ENCODE measurements at regions not wholly inside any gene's neighbourhood (a gene's known extent, or its start where the extent isn't known, plus 50 kb on each side); places are given as distances from the start of the nearest gene placed in this dataset.
"Not testable (repeated sequence)": the region's sequence is repeated elsewhere in the genome, so short reads cannot be mapped to it uniquely, and the experiment has no call there.

DNA sequence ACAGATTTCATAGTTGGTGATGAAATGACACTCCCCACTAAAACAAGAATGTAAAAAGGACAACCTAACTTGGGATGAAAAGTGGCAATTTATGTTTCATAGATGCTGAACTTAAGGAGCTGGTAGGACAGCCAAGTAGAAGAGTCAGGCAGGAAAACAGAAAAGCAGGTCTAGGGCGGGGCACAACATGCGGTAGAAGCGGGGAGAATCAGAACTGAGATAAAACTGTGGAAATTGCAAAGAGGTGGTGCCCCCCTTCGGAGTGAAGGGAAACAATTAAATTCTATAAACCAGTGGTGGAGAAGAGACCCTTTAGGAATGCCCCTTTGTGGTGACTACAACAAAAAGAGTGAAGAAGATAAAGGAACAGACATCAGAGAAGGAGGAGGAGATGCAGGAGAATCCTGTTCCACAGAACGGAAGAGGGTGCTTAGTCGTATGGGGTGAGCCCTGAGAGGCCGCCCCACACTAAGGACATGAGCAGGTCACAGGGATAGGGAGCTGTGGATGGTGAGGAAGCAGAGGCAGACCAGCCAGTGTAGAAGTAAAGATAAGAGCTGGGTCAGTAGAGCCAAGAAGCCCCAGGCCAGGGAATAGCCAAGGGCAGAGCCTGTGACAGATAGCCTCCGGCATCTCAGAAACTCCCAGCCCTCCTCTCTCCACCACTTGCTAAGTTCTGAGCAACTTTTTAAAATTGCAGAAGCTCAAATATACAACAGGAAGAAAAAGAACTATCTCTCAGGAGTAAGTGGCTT lies 100.3 kb upstream of the DOCK9 start:
- DNase-seq = peak in 1 of 2 donors; percentile 10

DNA sequence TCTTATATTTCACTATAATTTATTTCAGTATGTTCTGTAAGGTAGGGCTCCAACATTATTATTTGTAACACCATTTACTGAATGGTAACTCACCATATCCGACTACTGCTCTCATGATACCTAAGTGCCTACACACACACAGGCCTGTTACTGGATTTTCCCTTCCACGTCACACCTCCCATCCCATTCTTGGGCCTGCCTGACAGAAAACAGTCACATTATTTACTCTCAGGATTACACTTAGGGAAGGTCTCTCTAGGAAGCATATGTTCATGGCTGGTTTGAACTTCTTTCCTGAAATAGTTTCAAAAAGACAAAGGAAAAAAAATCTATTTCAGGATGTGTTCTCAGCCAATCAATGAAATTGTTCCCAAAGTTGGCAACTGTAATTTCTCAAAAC lies 102.3 kb upstream of the DOCK9 start:
- DNase-seq = no peak

DNA sequence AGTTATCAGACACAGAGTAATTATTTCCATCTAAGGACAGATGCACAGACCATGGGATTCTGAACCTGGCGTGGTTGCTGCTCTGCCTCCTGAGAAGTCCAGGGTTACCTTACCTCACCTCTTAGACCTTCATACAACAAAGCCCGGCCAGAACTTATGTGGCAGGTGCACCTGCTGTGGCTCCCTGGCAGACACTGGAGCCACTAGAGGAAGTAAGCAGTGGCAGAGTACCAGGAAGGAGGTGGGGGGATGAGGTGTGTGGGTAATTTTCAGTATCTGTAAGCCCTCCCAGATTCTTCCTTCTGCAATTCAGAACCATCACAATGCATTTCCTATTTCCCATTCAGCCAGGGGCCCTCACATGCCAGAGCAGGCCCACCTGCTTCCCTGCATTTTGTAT lies 106.1 kb upstream of the DOCK9 start:
- peak in 1 of 2 donors; percentile 30 for DNase-seq

DNA sequence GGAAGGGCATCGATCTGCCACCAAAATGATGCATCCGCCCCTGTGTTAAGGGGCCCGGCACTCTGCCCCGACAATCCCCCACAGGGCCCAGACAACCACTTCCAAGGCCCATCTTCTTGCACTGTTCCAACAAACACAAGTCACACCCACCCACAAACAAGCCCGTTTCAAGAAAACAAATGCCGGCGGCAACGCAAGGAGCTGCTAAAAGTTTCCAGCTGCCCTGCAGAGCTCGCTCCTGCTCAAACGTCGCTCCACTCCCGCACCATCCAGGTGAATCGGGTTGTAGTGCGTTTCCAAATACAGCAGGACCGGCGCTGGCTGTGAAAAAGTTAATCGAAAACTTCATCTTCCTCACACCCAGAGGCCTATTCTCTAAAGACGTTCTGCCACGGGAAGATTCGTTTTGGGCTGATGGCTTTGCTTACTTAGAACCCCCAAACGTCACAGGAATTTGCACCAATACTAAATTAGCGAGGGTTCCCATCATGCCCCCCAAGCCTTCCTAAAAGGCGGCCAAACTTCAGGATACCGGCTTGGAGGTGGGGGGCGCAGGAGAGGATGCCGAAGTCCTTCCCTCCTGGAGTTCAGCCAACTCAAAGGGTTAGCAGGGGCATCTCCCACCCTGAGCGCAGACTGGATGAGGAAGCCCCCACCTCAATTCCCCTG lies 107.4 kb upstream of the DOCK9 start:
- peak; percentile 4 to 26 for DNase-seq

DNA sequence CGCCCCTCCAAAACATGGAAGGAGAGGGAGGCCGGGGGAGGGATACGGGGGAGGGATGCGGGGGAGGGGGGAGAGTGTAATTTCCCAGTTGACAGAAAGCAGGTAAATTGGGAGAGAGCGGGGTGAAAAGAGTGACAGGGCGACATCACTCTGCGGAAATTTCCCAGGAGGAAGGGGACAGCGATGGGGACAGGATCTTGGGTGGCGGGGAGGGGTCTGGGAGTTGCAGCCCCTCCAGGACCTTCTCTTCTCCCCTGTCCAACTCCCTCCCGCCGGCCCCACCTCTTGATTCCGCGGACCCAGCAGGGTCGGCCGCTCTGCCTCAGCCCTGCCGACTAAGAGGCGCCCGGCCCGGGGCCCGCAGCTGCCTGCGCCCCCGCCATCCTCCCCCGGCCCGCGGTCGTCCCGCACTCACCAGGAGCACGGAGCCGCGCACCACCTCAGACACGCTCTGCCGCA lies 108.0 kb upstream of the DOCK9 start:
- DNase-seq = peak in 1 of 2 donors; percentile 6

DNA sequence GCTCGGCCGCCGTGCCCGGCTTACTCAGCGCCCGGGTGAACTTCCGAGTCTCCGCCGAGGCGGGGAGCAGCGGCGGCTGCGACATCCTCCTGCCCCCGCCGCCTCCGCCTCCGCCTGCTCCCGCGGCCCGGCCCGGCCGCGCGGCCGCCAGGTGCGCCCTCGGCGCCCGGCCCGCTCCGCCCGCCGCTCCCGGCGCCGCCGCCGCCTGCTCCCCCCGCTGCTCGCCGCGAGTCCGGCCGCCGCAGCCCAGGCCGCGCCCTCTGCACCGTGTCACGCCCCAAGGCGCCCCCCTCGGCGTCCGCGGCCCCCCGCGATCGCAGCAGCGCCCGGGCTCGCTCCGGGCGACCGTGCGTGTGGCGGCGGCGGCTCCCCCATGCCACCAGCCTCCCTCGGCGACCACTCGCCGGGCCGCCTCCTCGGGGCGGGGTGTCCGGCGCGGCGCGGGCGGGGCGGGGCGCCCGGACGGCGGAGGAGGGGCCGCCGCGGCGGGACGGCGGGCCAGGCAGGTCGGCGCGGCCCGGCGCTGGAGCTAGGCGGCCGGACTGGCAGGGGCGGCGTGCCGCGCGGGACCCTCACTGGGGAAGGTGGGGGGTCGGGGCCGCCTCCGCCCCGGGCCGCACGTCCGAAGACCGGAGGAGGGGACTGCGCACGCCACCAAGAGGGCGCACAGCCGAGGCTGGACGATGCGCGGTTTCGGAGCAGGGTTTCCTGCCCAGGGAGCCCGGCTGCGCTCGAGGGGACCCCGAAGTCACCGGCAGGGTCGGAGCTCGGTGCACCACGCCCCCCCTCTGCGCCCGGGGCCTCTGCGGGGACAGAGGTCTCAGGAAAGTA lies 108.6 kb upstream of the DOCK9 start:
- peak; percentile 74 to 77 for DNase-seq

DNA sequence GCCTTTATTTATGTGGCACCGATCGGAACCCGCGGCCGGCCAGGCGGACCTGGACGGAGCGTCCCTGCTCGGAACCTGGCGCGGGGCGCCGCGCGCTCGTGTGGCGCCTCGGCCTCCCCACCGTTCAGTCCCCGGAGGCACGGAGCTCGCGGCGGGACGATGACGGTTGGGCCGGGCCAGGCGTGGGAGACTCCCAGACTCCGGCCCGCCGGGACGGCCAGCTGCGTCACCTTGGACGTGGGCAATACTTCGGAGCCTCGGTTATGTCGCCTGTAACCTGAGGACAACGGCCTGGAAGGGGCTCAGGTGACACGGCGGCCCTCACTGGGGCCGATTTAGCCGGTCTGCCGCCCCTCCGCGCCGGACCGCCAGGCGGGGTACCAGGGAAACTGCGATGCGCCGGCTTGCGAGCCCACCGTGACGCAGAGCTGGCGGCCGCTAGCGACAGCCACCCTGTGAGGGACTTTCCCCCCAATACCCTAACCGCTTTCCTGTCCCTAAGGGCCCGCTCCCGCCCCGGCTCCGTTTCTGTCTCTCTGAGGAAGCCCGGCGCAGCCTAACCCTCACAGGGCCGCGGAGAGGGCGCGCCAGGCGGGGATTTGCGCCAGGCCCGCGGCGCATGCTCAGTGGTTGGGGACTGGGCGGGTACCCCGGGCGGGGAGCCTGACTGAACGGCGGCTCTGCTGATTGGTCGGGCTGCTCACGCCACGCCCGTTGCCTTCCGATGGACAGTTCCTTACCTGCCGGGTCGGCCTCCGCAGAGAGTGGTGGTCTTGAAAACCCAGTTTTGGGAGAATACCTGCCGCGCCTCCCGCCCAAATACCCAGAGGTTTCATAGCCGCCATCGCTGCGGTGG lies 109.5 kb upstream of the DOCK9 start:
- peak; percentile 92 to 94 for DNase-seq

DNA sequence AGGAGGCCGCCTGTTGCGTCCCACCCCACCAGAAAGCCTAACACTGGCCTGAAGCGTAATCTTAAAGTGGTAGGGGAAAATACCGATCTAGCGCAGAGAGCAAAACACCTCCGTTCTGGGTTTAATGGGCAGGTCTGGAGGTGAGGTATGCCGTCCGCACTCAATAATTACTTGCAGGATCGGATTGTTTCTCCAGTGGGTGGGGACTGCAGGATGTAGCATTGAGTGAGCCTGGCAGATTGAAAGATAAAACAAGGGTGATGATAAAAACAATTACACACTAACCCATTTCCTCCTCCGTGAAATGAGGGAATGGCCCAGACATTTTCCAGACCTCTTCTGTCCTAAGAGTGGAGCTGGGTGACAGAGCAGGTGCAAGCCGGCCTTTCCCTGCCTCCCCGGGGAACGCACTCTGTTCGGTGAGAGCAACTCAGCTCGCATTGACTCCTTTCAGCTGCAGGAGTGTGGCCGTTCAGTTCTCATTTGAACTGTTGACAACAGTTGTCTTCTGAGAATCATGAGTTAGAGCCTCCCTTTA lies 110.2 kb upstream of the DOCK9 start:
- peak in 1 of 2 donors; percentile 16 for DNase-seq

DNA sequence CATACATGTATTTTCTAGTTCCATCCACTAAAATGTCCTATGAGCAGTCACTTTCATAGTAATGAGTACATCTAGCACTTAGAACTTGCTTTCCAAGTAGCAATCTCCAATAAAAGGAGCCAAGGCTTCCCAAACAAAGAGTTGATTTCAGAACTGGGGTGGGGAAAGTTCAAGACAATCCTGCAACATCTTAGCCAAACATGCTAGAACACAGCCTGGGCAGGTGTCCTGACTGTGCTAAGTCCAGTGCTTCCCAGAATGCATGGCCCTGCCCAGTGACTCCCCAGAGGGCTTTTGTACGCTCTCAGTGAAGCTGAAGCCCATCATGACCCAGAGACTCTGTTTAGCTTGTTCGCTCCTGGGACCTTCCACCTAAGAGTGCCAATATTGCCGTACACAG lies 106.7 kb upstream of the UBAC2 start:
- DNase-seq = no peak

DNA sequence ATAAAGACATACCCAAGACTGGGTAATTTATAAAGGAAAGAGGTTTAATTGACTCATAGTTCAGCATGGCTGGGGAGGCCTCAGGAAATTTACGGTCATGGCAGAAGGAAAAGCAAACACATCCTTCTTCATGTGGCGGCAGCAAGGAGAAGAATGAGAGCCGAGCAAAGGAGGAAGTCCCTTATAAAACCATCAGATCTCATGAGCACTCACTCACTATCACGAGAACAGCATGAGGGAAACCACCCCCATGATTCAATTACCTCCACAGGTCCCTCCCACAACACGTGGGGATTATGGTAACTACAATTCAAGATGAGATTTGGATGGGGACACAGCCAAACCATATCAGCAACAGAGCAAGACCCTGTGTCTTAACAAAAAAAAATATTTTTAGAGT lies 98.8 kb upstream of the UBAC2 start:
- not testable (repeated sequence) for DNase-seq

DNA sequence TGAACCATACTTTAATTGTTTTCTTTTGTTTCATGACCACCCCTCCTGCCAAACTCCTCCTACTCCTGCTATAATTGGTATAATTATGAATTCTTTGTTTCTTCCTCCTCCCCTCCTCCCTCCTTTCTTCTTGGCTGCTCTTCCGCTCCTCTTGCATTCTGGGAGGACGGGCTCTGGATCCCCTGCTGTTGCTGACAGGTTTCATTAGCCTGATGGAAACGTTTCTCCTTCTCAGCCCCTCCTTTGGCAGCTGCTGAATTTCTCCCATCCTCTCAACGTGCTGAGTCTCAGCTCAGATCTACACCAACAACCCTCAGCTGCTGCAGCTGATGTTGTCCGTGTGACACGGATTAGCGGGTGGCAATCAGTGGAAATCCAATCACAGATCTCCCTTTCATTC lies 97.1 kb upstream of the UBAC2 start:
- DNase-seq = no peak

DNA sequence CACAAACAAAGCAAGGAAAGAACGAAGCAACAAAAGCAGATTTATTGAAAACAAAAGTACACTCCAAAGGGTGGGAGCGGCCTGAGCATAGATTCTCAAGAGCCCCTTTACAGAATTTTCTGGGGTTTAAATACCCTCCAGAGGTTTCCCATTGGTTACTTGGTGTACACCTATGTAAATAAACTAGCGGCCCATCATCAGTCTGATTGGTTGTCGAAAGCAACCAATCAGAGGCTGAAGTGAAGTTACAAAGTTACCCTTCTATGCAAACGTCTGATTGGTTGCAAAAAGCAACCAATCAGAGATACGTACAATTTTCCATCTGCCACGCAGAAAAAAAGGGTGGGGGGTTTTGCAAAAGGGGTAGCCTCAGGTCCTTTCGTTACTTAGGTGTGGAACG lies 96.3 kb upstream of the UBAC2 start:
- no peak for DNase-seq

DNA sequence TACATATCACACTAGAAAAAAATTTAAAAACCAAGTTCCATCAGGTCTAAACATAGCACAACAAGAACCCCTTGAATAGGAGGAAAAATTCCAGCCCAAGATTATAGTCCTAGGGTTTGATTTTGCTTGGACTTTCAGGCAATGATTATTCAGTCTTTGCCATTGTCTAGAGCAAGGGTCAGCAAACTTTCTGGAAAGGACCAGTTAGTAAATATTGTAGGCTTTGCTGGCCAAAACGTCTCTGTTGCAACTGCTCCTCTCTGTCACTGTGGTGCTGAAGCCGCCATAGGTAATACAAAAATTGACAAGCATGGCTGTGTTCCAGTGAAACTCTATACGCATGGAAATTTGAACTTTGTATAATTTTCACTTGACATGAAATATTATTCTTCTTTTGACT lies 95.5 kb upstream of the UBAC2 start:
- DNase-seq = no peak

DNA sequence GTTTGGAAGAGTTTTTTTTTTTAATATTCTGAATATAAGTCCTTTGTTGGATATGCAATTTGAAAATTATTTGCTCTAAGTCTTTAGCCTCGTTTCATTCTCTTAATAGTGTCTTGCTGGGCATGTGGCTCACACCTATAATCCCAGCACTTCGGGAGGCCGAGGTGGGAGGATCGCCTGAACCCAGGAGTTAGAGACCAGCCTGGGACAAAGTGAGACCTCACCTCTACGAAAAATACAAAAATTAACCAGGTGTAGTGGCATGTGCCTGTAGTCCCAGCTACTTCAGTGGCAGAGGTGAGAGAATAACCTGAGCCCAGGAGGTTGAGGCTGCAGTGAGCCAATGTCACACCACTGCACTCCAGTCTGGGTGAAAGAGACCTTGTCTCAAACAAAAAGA lies 87.3 kb upstream of the UBAC2 start:
- DNase-seq = no peak

DNA sequence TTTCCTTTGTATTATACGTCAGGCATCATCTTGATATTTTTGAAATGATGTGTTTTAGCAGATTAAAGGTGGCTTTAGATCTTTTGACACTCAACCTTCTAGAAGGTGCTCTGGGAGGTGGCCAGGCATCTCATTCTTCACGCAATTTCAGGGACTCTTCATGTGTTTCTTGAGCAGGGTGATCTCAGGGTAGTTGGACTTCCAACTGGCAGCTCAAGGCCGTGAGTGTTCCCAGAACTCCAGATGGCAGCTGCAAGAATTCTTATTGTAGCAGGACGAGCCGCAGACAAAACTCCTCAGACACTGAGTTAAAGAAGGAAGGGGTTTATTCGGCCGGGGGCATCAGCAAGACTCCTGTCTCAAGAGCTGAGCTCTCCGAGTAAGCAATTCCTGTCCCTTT lies 82.5 kb upstream of the UBAC2 start:
- DNase-seq = no peak

DNA sequence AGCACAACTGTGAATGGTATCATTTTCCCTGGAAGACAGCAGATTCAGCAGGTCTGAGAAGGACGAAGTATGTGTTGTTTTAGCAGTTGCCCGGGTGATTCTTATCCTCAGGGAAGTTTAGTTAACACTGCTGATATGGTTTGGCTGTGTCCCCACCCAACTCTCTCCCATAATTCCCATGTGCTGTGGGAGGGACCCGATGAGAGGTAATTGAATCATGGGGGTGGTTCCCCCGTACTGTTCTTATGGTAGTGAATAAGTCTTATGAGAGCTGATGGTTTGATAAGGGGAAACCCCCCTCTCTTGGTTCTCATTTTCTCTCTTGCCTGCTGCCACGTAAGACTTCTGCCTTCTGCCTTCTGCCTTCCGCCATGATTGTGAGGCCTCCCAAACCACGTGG lies 81.0 kb upstream of the UBAC2 start:
- DNase-seq = peak in 1 of 2 donors; percentile 24

DNA sequence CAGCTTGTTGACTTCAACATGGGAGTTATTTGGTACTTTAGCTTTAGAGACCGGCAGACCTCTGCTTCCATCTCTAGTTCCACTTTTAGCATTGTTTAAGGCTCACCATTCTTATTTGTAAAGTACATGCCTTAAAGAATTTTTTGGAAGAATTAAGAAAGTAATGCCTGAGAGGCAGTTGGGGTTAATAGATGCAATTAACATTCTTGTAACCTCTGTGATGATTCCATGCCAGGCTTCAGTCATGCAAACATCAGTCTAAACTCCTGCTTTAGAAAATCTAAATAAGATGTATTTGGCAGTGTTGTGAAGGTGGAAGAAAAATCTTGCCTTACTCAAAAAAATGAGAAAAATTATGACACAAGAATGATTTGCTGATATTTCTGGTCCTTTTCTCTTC lies 79.9 kb upstream of the UBAC2 start:
- no peak for DNase-seq

DNA sequence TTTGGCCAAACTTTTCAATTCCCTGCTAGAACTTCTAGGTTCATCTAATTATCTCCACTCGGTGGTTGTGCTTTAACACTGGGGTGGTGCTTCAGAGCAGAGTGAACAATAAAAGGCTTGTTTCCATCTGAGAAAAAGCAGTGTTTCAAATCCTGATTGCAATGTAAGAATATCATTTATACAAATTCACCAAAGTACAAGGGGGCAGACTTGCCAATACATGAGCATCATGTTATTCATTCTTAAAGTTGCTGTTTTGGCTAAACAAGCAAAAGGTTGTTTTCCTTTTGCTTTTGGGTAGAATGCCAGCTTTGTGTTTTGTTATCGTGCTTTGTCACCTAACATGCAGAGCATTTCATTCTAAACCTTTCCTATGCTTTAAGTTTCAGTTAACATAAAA lies 78.5 kb upstream of the UBAC2 start:
- DNase-seq = no peak

DNA sequence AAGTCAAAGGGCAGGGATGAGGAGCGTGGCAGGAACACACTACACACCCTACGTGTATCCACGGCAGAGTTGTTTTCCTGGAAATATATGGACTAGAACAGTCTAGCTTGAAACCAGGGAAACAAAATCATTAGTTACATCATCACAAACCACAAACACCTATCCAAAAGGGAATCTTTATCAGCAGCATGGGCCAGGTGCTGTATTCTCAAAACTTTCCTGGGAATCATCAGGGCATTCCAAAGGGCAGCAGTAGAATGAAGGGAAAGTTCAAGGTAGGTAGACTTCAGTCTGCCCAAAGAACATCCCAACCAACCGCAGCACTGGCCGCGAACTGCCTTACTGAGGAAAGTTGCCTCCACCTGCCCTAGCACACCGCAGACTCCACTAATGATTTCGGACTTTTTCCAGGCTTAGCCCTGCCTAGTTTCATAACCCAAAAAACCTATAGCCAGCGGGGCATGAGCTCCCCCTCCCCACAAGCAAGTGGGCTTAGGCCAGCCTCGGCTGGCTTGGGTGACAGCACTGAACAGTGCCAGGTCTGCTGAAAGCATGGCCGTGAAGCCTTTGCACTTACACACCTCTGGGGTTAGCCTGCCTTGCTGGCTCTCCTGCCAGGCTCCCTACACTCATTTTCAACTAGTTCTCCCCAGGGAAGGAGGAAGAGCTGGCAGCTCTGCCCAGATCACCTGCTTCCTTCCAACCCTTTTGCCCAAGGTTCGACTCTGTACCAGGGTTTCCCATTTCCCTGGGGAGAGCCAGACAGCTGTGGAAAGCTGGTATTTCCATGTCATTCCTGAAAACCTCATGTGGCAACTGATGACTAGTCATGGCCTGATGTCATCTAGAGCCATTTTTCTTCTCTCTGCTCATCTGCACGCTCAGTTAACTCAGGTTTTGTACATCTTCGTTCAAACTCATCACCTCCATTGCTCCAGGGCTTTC lies 77.3 kb upstream of the UBAC2 start:
- no peak for DNase-seq

DNA sequence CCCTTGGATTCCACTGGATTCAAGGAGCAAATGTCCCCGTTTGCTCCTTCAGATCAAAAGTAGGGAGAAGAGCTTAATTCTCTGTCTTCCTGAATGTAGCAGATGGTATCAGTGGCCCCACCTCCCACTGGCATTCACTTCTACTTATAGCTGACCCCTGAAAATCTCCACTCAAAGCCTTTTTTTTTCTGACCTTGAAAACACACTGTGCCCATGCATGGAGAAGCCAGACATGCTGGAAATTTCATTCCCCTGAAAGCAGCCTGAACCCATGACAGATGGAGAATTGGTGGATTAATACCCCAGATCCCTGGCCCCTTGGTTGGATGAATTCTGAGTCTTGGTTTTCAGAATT lies 76.6 kb upstream of the UBAC2 start:
- no peak for DNase-seq

DNA sequence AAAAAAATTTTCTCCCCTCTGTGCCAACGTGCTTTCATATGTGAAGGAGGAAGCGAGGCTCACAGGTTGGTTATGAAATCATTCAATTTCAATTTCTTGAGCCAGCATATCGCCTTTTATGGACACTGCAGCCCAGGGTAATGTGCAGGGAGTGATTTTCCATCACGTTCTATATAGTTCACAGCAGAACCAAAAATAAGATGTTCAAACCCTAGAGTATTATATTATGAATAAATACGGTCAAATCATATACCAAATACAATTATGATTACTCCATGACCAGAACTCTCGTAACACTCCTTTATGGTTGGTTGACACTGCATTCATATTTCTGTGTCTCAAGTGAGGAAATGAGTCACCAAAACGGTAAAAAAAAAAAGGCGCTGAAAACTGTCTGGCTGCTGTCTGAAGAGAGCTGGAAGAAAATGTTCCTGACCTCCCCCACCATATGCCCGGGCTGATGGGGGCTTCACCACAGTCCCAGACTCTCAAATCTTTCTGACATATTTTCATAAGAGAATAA lies 75.8 kb upstream of the UBAC2 start:
- DNase-seq = peak in 1 of 2 donors; percentile 15

All from CD4-positive, alpha-beta T cell treated with Interleukin-1 beta for 1 hour (primary cell).